NCI-H510A treated with DMSO at 0.1 percent for 48 hours (cell line): ENCODE measurements at regions not wholly inside any gene's neighbourhood (a gene's known extent, or its start where the extent isn't known, plus 50 kb on each side); places are given as distances from the start of the nearest gene placed in this dataset.

Experiments used
- DNase-seq: peaks from one replicate; lab custom pipeline; 2025; lab: John Stamatoyannopoulos, UW

- DNase-seq: no peak
These were observed 127.1 kb downstream of the TAF11L14 start for GRCh38 chr5:17761326-17761725.

- no peak for DNase-seq
These were observed 129.0 kb downstream of the TAF11L14 start for GRCh38 chr5:17763301-17763700.

GRCh38 chr5:17766031-17766430, 131.8 kb downstream of the TAF11L14 start:
- DNase-seq: no peak

GRCh38 chr5:17769277-17769676, 135.0 kb downstream of the TAF11L14 start:
- no peak for DNase-seq

- DNase-seq: no peak
These were observed 138.0 kb downstream of the TAF11L14 start for GRCh38 chr5:17772232-17772631.

- no peak for DNase-seq
These were observed 151.5 kb downstream of the TAF11L14 start for GRCh38 chr5:17785774-17786173.

GRCh38 chr5:17788351-17788750, 154.1 kb downstream of the TAF11L14 start:
- DNase-seq: no peak

GRCh38 chr5:17794201-17794600, 159.9 kb downstream of the TAF11L14 start:
- no peak for DNase-seq

- no peak for DNase-seq
These were observed 160.6 kb downstream of the TAF11L14 start for GRCh38 chr5:17794815-17795214.

- no peak for DNase-seq
These were observed 161.9 kb downstream of the TAF11L14 start for GRCh38 chr5:17796142-17796541.

- no peak for DNase-seq
These were observed 162.6 kb downstream of the TAF11L14 start for GRCh38 chr5:17796757-17797396.

GRCh38 chr5:17799521-17799920, 165.3 kb downstream of the TAF11L14 start:
- no peak for DNase-seq

- no peak for DNase-seq
These were observed 167.3 kb downstream of the TAF11L14 start for GRCh38 chr5:17801595-17801994.

- DNase-seq: no peak
These were observed 168.0 kb downstream of the TAF11L14 start for GRCh38 chr5:17802256-17802655.

- no peak for DNase-seq
These were observed 169.7 kb downstream of the TAF11L14 start for GRCh38 chr5:17803971-17804370.

GRCh38 chr5:17805227-17805825, 171.1 kb downstream of the TAF11L14 start:
- DNase-seq: no peak

- DNase-seq: no peak
These were observed 172.7 kb downstream of the TAF11L14 start for GRCh38 chr5:17806818-17807468.

GRCh38 chr5:17808566-17808965, 174.3 kb downstream of the TAF11L14 start:
- no peak for DNase-seq

- no peak for DNase-seq
These were observed 176.5 kb downstream of the TAF11L14 start for GRCh38 chr5:17810734-17811133.

GRCh38 chr5:17813214-17813613, 179.0 kb downstream of the TAF11L14 start:
- DNase-seq: no peak

- DNase-seq: no peak
These were observed 182.2 kb downstream of the TAF11L14 start for GRCh38 chr5:17816505-17816904.

GRCh38 chr5:17816944-17817343, 182.7 kb downstream of the TAF11L14 start:
- no peak for DNase-seq

GRCh38 chr5:17817990-17818389, 183.7 kb downstream of the TAF11L14 start:
- no peak for DNase-seq

- no peak for DNase-seq
These were observed 185.5 kb downstream of the TAF11L14 start for GRCh38 chr5:17819783-17820182.
